B cell (primary cell): ENCODE measurements at regions not wholly inside any gene's neighbourhood (a gene's known extent, or its start where the extent isn't known, plus 50 kb on each side); places are given as distances from the start of the nearest gene placed in this dataset.

Source experiments
- ATAC-seq: fragments of 200-7000 bp; cut with Tn5 transposase; one replicate; pipeline ENCODE4 v1.10.0; 2021; ENCODE audit warnings: low read depth, mild to moderate bottlenecking, moderate number of reproducible peaks, moderate library complexity
- CTCF ChIA-PET: fragments of 350-600 bp; sonication (Branson Sonifier 250); formaldehyde crosslinking; loops from one replicate; lab custom pipeline; 2021; ENCODE audit warnings: antibody characterized with exemption, inconsistent platforms; lab: Charles Lee
- POLR2A ChIA-PET: fragments of 350-600 bp; sonication (Branson Sonifier 250); formaldehyde crosslinking; loops from one replicate; lab custom pipeline; 2021; ENCODE audit warnings: antibody characterized with exemption; lab: Charles Lee
- DNase-seq: peaks from one replicate; pipeline ENCODE4 v3.0.0; 2013
- H2AFZ ChIP-seq: 2 replicates; pipeline ENCODE4 v1.6.1; 2012; ENCODE audit warnings: mild to moderate bottlenecking, low read depth, low read length; ENCODE audit not compliant: insufficient read depth, poor library complexity, severe bottlenecking
- H3K27ac ChIP-seq, 2 donors: 1 replicate in 1 of 2; 2 replicates in 1 of 2; pipeline ENCODE4 v1.5.1; 2012 to 2013; ENCODE audit warnings: low read length in 2 of 2, mild to moderate bottlenecking in 2 of 2, moderate library complexity in 1 of 2
- H3K27me3 ChIP-seq, 4 experiments: fragments of 200-600 bp in 1 of 4; sonication (generic) in 1 of 4; replicated peaks in 1 of 4; 1 replicate in 2 of 4; 2 replicates in 2 of 4; pipeline versions ENCODE4 v1.6.1 to v1.7.0; 2013 to 2016; ENCODE audit warnings: low read length in 3 of 4, mild to moderate bottlenecking in 2 of 4, mixed read lengths in 1 of 4, moderate library complexity in 1 of 4; ENCODE audit not compliant: insufficient read depth in 4 of 4, control insufficient read depth in 3 of 4; ENCODE audit errors: control extremely low read depth in 1 of 4
- H3K36me3 ChIP-seq, 2 experiments: replicated peaks in 1 of 2; 1 replicate in 1 of 2; 2 replicates in 1 of 2; pipeline versions ENCODE4 v1.6.1 to v1.7.1; 2013; ENCODE audit warnings: low read length in 1 of 2; ENCODE audit not compliant: insufficient read depth in 2 of 2, control insufficient read depth in 1 of 2; ENCODE audit errors: control extremely low read depth in 1 of 2, extremely low read depth in 1 of 2
- H3K4me1 ChIP-seq, 2 donors: fragments of 200-600 bp in 1 of 2; sonication (generic) in 1 of 2; 1 replicate in 1 of 2; 2 replicates in 1 of 2; pipeline versions ENCODE4 v1.5.1 to v1.6.1; 2013 to 2017; ENCODE audit warnings: low read length in 2 of 2; ENCODE audit not compliant: control insufficient read depth in 2 of 2, insufficient read depth in 2 of 2
- H3K4me2 ChIP-seq: replicated peaks from 2 replicates; pipeline ENCODE3; 2012; ENCODE audit warnings: mild to moderate bottlenecking, low read depth, low read length; ENCODE audit not compliant: poor library complexity, severe bottlenecking
- H3K4me3 ChIP-seq, 5 experiments: fragments of 200-600 bp in 1 of 5; sonication (generic) in 1 of 5; 1 replicate in 3 of 5; 2 replicates in 2 of 5; pipeline versions ENCODE4 v1.5.1 to v1.7.0; 2011 to 2016; ENCODE audit warnings: low read length in 4 of 5, mild to moderate bottlenecking in 4 of 5, low read depth in 2 of 5, control low read depth in 1 of 5, moderate library complexity in 1 of 5; ENCODE audit not compliant: insufficient read depth in 1 of 5; ENCODE audit errors: control extremely low read depth in 1 of 5, extremely low read depth in 1 of 5
- H3K79me2 ChIP-seq: fragments of 200-600 bp; sonication (generic); one replicate; pipeline ENCODE4 v1.6.0; 2016; ENCODE audit warnings: low read length; ENCODE audit not compliant: control insufficient read depth, insufficient read depth
- H3K9ac ChIP-seq: fragments of 200-600 bp; sonication (generic); 2 replicates; pipeline ENCODE4 v1.6.1; 2017; ENCODE audit warnings: mild to moderate bottlenecking, low read length, moderate library complexity
- H3K9me3 ChIP-seq, 3 donors: one replicate each; pipeline versions ENCODE4 v1.6.1 to v1.7.1; 2013; ENCODE audit warnings: low read length in 2 of 3; ENCODE audit not compliant: control insufficient read depth in 2 of 3, insufficient read depth in 1 of 3; ENCODE audit errors: control extremely low read depth in 1 of 3
- H4K20me1 ChIP-seq: 2 replicates; pipeline ENCODE4 v1.6.0; 2012; ENCODE audit warnings: mild to moderate bottlenecking, low read length; ENCODE audit not compliant: insufficient read depth, control insufficient read depth, poor library complexity, severe bottlenecking
- H3K27ac Mint-ChIP-seq: one replicate; pipeline ENCODE4 v1.8.0; 2021; ENCODE audit warnings: mixed read lengths
- H3K27me3 Mint-ChIP-seq: one replicate; pipeline ENCODE4 v1.8.0; 2021; ENCODE audit warnings: mixed read lengths
- H3K4me1 Mint-ChIP-seq: one replicate; pipeline ENCODE4 v1.8.0; 2021; ENCODE audit warnings: mixed read lengths
- H3K4me3 Mint-ChIP-seq: one replicate; pipeline ENCODE4 v1.8.0; 2021; ENCODE audit warnings: mixed read lengths
- H3K9me3 Mint-ChIP-seq: one replicate; pipeline ENCODE4 v1.8.0; 2022; ENCODE audit warnings: mixed read lengths; ENCODE audit not compliant: insufficient read depth
- CTCF ChIP-seq: fragments of 200-600 bp; IDR thresholded peaks from one replicate; pipeline ENCODE4 v1.8.0; 2022; ENCODE audit warnings: antibody characterized with exemption, mild to moderate bottlenecking
- EZH2 ChIP-seq: IDR thresholded peaks from 2 replicates; pipeline ENCODE4 v1.6.1; 2012; ENCODE audit warnings: borderline replicate concordance, low read depth, mild to moderate bottlenecking, moderate library complexity, low read length; ENCODE audit not compliant: insufficient read depth, poor library complexity, severe bottlenecking
- WGBS: methylation state at CpG from one replicate; pipeline ENCODE4 v1.1.5; 2013; ENCODE audit warnings: missing lambda C conversion rate; ENCODE audit not compliant: insufficient coverage; 5-methylcytosine and 5-hydroxymethylcytosine counted together
- intact Hi-C: fragments of 100-400 bp; cut with micrococcal nuclease; formaldehyde crosslinking; loops from one replicate; pipeline ENCODE4 v1.10.0; 2022

- no peaks in the 10 kb centered on the region for H3K79me2 ChIP-seq
- no peaks in the 10 kb centered on the region for H3K27me3 ChIP-seq
- TF ChIP-seq EZH2 (no peak), CTCF (no peak)
- ATAC-seq (no peak), DNase-seq (no peak)
- no peaks in the 10 kb centered on the region for H4K20me1 ChIP-seq
- no peak overlapping the region for H3K4me3 ChIP-seq
- Mint-ChIP-seq H3K4me1 (no peaks in the 10 kb centered on the region), H3K27ac (no peak overlapping the region), H3K9me3 (no peaks in the 10 kb centered on the region), H3K27me3 (peaks cover 17% of the 10 kb centered on the region), H3K4me3 (no peak overlapping the region)
- 100% methylated on average over 2 of the region's 3 CpGs for WGBS
- H2AFZ ChIP-seq: no peak overlapping the region
- intact Hi-C loops: no loop called here
- ChIA-PET CTCF (no interaction called here), POLR2A (no interaction called here)
- H3K4me2 ChIP-seq: no peak overlapping the region
- H3K9me3 ChIP-seq: peaks cover 0 to under 1% (median 0%) of the 10 kb centered on the region in 3 donors
- no peaks in the 10 kb centered on the region for H3K36me3 ChIP-seq
- no peaks in the 10 kb centered on the region for H3K4me1 ChIP-seq
- no peak overlapping the region for H3K27ac ChIP-seq
- H3K9ac ChIP-seq: no peak overlapping the region
Observed at GRCh38 chr6:1227600-1227934, 84.3 kb upstream of the FOXQ1 start.

- H3K27me3 ChIP-seq: no peaks in the 10 kb centered on the region
- POLR2A ChIA-PET: no interaction called here
- no peaks in the 10 kb centered on the region for H4K20me1 ChIP-seq
- H3K36me3 ChIP-seq: no peaks in the 10 kb centered on the region
- H3K4me2 ChIP-seq: no peak overlapping the region
- WGBS: 84% methylated on average over 18 of the region's 18 CpGs
- intact Hi-C loops: no loop called here
- no peaks in the 10 kb centered on the region for H3K9me3 Mint-ChIP-seq
- no peak overlapping the region for H3K27ac Mint-ChIP-seq
- ATAC-seq (no peak), DNase-seq (no peak)
- H3K4me3 ChIP-seq: no peak overlapping the region
- CTCF ChIA-PET: no interaction called here
- no peak overlapping the region for H3K9ac ChIP-seq
- H3K79me2 ChIP-seq: no peaks in the 10 kb centered on the region
- no peaks in the 10 kb centered on the region for H3K4me1 ChIP-seq
- H3K4me1 Mint-ChIP-seq: no peaks in the 10 kb centered on the region
- H3K27ac ChIP-seq: no peak overlapping the region
- peaks cover 17% of the 10 kb centered on the region for H3K27me3 Mint-ChIP-seq
- no peak overlapping the region for H3K4me3 Mint-ChIP-seq
- TF ChIP-seq EZH2: no peak
- no peak for TF ChIP-seq CTCF
- peaks cover 0 to 3% (median 0%) of the 10 kb centered on the region in 3 donors for H3K9me3 ChIP-seq
- H2AFZ ChIP-seq: no peak overlapping the region
Observed at GRCh38 chr6:1226277-1227099, 85.4 kb upstream of the FOXQ1 start.
